H9 (cell line): ENCODE measurements at regions not wholly inside any gene's neighbourhood (a gene's known extent, or its start where the extent isn't known, plus 50 kb on each side); places are given as distances from the start of the nearest gene placed in this dataset.

Experiments
- DNase-seq: peaks from one replicate; pipeline ENCODE4 v3.0.0-alpha.2; 2017
- H2AFZ ChIP-seq: one replicate; pipeline ENCODE4 v1.6.1; 2013; ENCODE audit warnings: mild to moderate bottlenecking, low read length, control low read depth, moderate library complexity
- H2AK5ac ChIP-seq: 2 replicates; pipeline ENCODE4 v1.6.1; 2013; ENCODE audit warnings: low read length, control low read depth, mixed read lengths; ENCODE audit not compliant: insufficient read length
- H2BK120ac ChIP-seq: one replicate; pipeline ENCODE4 v1.6.1; 2013; ENCODE audit warnings: low read depth, mild to moderate bottlenecking, low read length, control low read depth, inconsistent platforms; ENCODE audit not compliant: poor library complexity, severe bottlenecking
- H2BK12ac ChIP-seq: 2 replicates; pipeline ENCODE4 v1.6.1; 2013; ENCODE audit warnings: low read length, control low read depth, mixed read lengths, low read depth; ENCODE audit not compliant: insufficient read length
- H2BK15ac ChIP-seq: 2 replicates; pipeline ENCODE4 v1.6.1; 2013; ENCODE audit warnings: low read depth, low read length, control low read depth
- H2BK20ac ChIP-seq: one replicate; pipeline ENCODE4 v1.6.1; 2013; ENCODE audit warnings: low read depth, mild to moderate bottlenecking, low read length, control low read depth, inconsistent platforms; ENCODE audit not compliant: poor library complexity, severe bottlenecking
- H2BK5ac ChIP-seq: 2 replicates; pipeline ENCODE4 v1.6.1; 2013; ENCODE audit warnings: low read length, control low read depth, mixed read lengths; ENCODE audit not compliant: insufficient read length
- H3K14ac ChIP-seq: 2 replicates; pipeline ENCODE4 v1.6.1; 2013; ENCODE audit warnings: low read length, control low read depth; ENCODE audit not compliant: insufficient read depth
- H3K18ac ChIP-seq: 2 replicates; pipeline ENCODE4 v1.6.1; 2013; ENCODE audit warnings: low read depth, mild to moderate bottlenecking, mixed read lengths, low read length, control low read depth; ENCODE audit not compliant: insufficient read length
- H3K23ac ChIP-seq: 2 replicates; pipeline ENCODE4 v1.6.1; 2013; ENCODE audit warnings: low read length, control low read depth, mixed read lengths, low read depth; ENCODE audit not compliant: insufficient read length
- H3K23me2 ChIP-seq: 2 replicates; pipeline ENCODE4 v1.6.1; 2013; ENCODE audit warnings: low read depth, mild to moderate bottlenecking, mixed read lengths, low read length, control low read depth; ENCODE audit not compliant: insufficient read length, poor library complexity, severe bottlenecking
- H3K27ac ChIP-seq: 2 replicates; pipeline ENCODE4 v1.5.1; 2013; ENCODE audit warnings: low read length, control low read depth, mixed read lengths, low read depth; ENCODE audit not compliant: insufficient read length
- H3K27me3 ChIP-seq: 2 replicates; pipeline ENCODE4 v1.6.1; 2013; ENCODE audit warnings: low read length, control low read depth, inconsistent platforms; ENCODE audit not compliant: insufficient read depth
- H3K4ac ChIP-seq: 2 replicates; pipeline ENCODE4 v1.6.1; 2013; ENCODE audit warnings: low read depth, mild to moderate bottlenecking, control low read depth, inconsistent platforms, low read length, moderate library complexity
- H3K4me1 ChIP-seq: 2 replicates; pipeline ENCODE4 v1.6.1; 2013; ENCODE audit warnings: low read length, control low read depth, inconsistent platforms; ENCODE audit not compliant: insufficient read depth
- H3K4me2 ChIP-seq: 2 replicates; pipeline ENCODE4 v1.6.1; 2013; ENCODE audit warnings: low read length, control low read depth, mixed read lengths; ENCODE audit not compliant: insufficient read length, insufficient read depth
- H3K56ac ChIP-seq: 2 replicates; pipeline ENCODE4 v1.6.1; 2013; ENCODE audit warnings: low read depth, mild to moderate bottlenecking, mixed read lengths, low read length, control low read depth; ENCODE audit not compliant: insufficient read length
- H3K79me1 ChIP-seq: 2 replicates; pipeline ENCODE4 v1.6.1; 2013; ENCODE audit warnings: low read depth, mild to moderate bottlenecking, moderate library complexity, low read length, control low read depth, inconsistent platforms; ENCODE audit not compliant: insufficient read depth, poor library complexity, severe bottlenecking
- H3K79me2 ChIP-seq: 2 replicates; pipeline ENCODE4 v1.6.1; 2013; ENCODE audit warnings: low read length, control low read depth, inconsistent platforms; ENCODE audit not compliant: insufficient read depth
- H3K9ac ChIP-seq: 2 replicates; pipeline ENCODE4 v1.6.1; 2013; ENCODE audit warnings: low read length, control low read depth, mixed read lengths; ENCODE audit not compliant: insufficient read length; ENCODE audit errors: extremely low read depth
- H3K9me3 ChIP-seq: one replicate; pipeline ENCODE4 v1.6.1; 2013; ENCODE audit warnings: low read depth, low read length, inconsistent platforms; ENCODE audit not compliant: control insufficient read depth
- H3T11ph ChIP-seq: one replicate; pipeline ENCODE4 v1.6.1; 2013; ENCODE audit warnings: mild to moderate bottlenecking, low read length, control low read depth, inconsistent platforms
- H4K20me1 ChIP-seq: one replicate; pipeline ENCODE4 v1.6.1; 2013; ENCODE audit not compliant: control insufficient read depth, insufficient read length, insufficient read depth
- H4K5ac ChIP-seq: 2 replicates; pipeline ENCODE4 v1.6.1; 2013; ENCODE audit warnings: low read depth, mild to moderate bottlenecking, mixed read lengths, low read length, control low read depth; ENCODE audit not compliant: insufficient read length
- H4K8ac ChIP-seq: replicated peaks from 2 replicates; pipeline ENCODE4 v1.6.1; 2013; ENCODE audit warnings: low read length, control low read depth, mixed read lengths, low read depth; ENCODE audit not compliant: insufficient read length
- H4K91ac ChIP-seq: 2 replicates; pipeline ENCODE4 v1.6.1; 2013; ENCODE audit warnings: low read depth, mild to moderate bottlenecking, moderate library complexity, mixed read lengths, low read length, control low read depth; ENCODE audit not compliant: insufficient read length
- H3K27ac Mint-ChIP-seq, 3 experiments: 2 replicates in 2 of 3; 3 replicates in 1 of 3; pipeline ENCODE4 v1.8.0; 2020 to 2021; ENCODE audit warnings: mixed read lengths in 3 of 3, mild to moderate bottlenecking in 1 of 3, moderate library complexity in 1 of 3
- H3K27me3 Mint-ChIP-seq: 2 replicates; pipeline ENCODE4 v1.8.0; 2021; ENCODE audit warnings: low read depth, mild to moderate bottlenecking, moderate library complexity, mixed read lengths
- H3K36me3 Mint-ChIP-seq, 3 experiments: 2 replicates in 2 of 3; 3 replicates in 1 of 3; pipeline ENCODE4 v1.8.0; 2020 to 2021; ENCODE audit warnings: low read depth in 3 of 3, mixed read lengths in 3 of 3; ENCODE audit not compliant: insufficient read depth in 1 of 3
- H3K4me1 Mint-ChIP-seq, 2 experiments: 2 replicates each; pipeline ENCODE4 v1.8.0; 2020; ENCODE audit warnings: mixed read lengths in 2 of 2
- H3K4me3 Mint-ChIP-seq, 2 experiments: 2 replicates in 1 of 2; 3 replicates in 1 of 2; pipeline ENCODE4 v1.8.0; 2020 to 2021; ENCODE audit warnings: mild to moderate bottlenecking in 2 of 2, mixed read lengths in 2 of 2, moderate library complexity in 1 of 2
- H3K9me3 Mint-ChIP-seq, 2 experiments: 2 replicates in 1 of 2; 3 replicates in 1 of 2; pipeline ENCODE4 v1.8.0; 2020; ENCODE audit warnings: mild to moderate bottlenecking in 2 of 2, mixed read lengths in 2 of 2, moderate library complexity in 1 of 2
- CTCF ChIP-seq: fragments of 200-600 bp; sonication (generic); conservative IDR thresholded peaks from 3 replicates; pipeline ENCODE4 v1.8.0; 2021; ENCODE audit warnings: antibody characterized with exemption, mild to moderate bottlenecking
- WGBS: extraction: QIAGEN DNeasy Blood & Tissue Kit; methylation state at CpG from one replicate; pipeline ENCODE4 v1.1.7; 2013; ENCODE audit warnings: missing lambda C conversion rate, low lambda C conversion rate, mixed read lengths; ENCODE audit not compliant: insufficient read length; ENCODE audit errors: extremely low coverage; 5-methylcytosine and 5-hydroxymethylcytosine counted together

- H3K9me3 Mint-ChIP-seq, result no peaks in the 10 kb centered on the region; a peak in 1 of 5 replicates
- Histone ChIP-seq H3K56ac (no peak overlapping the region), H3K9ac (no peak overlapping the region), H2BK15ac (no peak overlapping the region), H2BK20ac (no peak overlapping the region), H2AFZ (no peak overlapping the region), H3K4me2 (no peak overlapping the region), H3K9me3 (no peaks in the 10 kb centered on the region), H3K27ac (no peak overlapping the region), H2BK12ac (no peak overlapping the region), H2AK5ac (no peak overlapping the region), H3T11ph (no peak overlapping the region), H2BK120ac (no peak overlapping the region), H3K79me2 (no peaks in the 10 kb centered on the region), H3K27me3 (no peaks in the 10 kb centered on the region), H3K23ac (no peak overlapping the region), H4K20me1 (no peaks in the 10 kb centered on the region), H3K4me1 (no peaks in the 10 kb centered on the region), H3K79me1 (no peaks in the 10 kb centered on the region), H3K18ac (no peak overlapping the region), H4K5ac (no peak overlapping the region), H2BK5ac (no peak overlapping the region), H3K14ac (no peak overlapping the region), H4K91ac (no peak overlapping the region), H3K4ac (no peak overlapping the region), H4K8ac (no peak overlapping the region), H3K23me2 (no peaks in the 10 kb centered on the region)
- H3K4me3 Mint-ChIP-seq, result no peak overlapping the region
- no peak overlapping the region for H3K27ac Mint-ChIP-seq
- H3K36me3 Mint-ChIP-seq, result no peaks in the 10 kb centered on the region; a peak in 1 of 7 replicates
- H3K27me3 Mint-ChIP-seq, result peaks cover 4% of the 10 kb centered on the region
- TF ChIP-seq CTCF, result no peak
- WGBS, result no CpG with 5 or more reads among the region's 10 CpGs
- DNase-seq, result no peak
- H3K4me1 Mint-ChIP-seq, result peaks cover 2 to 5% of the 10 kb centered on the region in 2 experiments
Measured at GRCh38 chr9:89815903-89816573, 211.2 kb downstream of the GADD45G start.
